Naive thymus-derived CD4-positive, alpha-beta T cell (primary cell): ENCODE measurements at regions not wholly inside any gene's neighbourhood (a gene's known extent, or its start where the extent isn't known, plus 50 kb on each side); places are given as distances from the start of the nearest gene placed in this dataset.

Experiments used
- ATAC-seq: fragments of 150-1000 bp; cut with Tn5 transposase; 2 replicates; pipeline ENCODE4 v1.10.0; 2021; ENCODE audit warnings: mild to moderate bottlenecking, moderate library complexity
- CTCF ChIA-PET: fragments of 350-600 bp; sonication (Branson Sonifier 250); formaldehyde crosslinking; loops from one replicate; lab custom pipeline; 2021; ENCODE audit warnings: antibody characterized with exemption; lab: Charles Lee
- POLR2A ChIA-PET: fragments of 350-600 bp; sonication (Branson Sonifier 250); formaldehyde crosslinking; loops from one replicate; lab custom pipeline; 2021; ENCODE audit warnings: antibody characterized with exemption, inconsistent platforms; lab: Charles Lee
- DNase-seq, 9 donors: peaks; one replicate each; pipeline versions ENCODE4 v3.0.0 to v3.0.0-alpha.2; 2020 to 2022; ENCODE audit warnings: mixed read lengths in 1 of 9
- H3K27ac ChIP-seq: one replicate; pipeline ENCODE4 v1.7.0; 2013; ENCODE audit warnings: mild to moderate bottlenecking, low read depth, low read length, moderate library complexity
- H3K27me3 ChIP-seq, 2 donors: one replicate each; pipeline ENCODE4 v1.7.0; 2013; ENCODE audit warnings: low read length in 2 of 2, mild to moderate bottlenecking in 2 of 2, moderate library complexity in 2 of 2; ENCODE audit not compliant: control insufficient read depth in 2 of 2, insufficient read depth in 2 of 2
- H3K36me3 ChIP-seq, 3 experiments: 1 replicate in 2 of 3; 2 replicates in 1 of 3; pipeline ENCODE4 v1.7.0; 2013; ENCODE audit warnings: low read length in 3 of 3, mild to moderate bottlenecking in 3 of 3, moderate library complexity in 1 of 3; ENCODE audit not compliant: insufficient read depth in 3 of 3, control insufficient read depth in 2 of 3
- H3K4me1 ChIP-seq, 2 donors: one replicate each; pipeline ENCODE4 v1.7.0; 2013; ENCODE audit warnings: low read length in 2 of 2, mild to moderate bottlenecking in 2 of 2, moderate library complexity in 1 of 2; ENCODE audit not compliant: control insufficient read depth in 2 of 2, insufficient read depth in 2 of 2
- H3K4me3 ChIP-seq: 2 replicates; pipeline ENCODE4 v1.7.0; 2013; ENCODE audit warnings: mild to moderate bottlenecking, low read length
- H3K9me3 ChIP-seq, 3 experiments: 1 replicate in 2 of 3; 2 replicates in 1 of 3; pipeline ENCODE4 v1.7.0; 2013; ENCODE audit warnings: low read length in 3 of 3; ENCODE audit not compliant: control insufficient read depth in 2 of 3
- H3K27ac Mint-ChIP-seq, 9 donors: one replicate each; pipeline ENCODE4 v1.8.0; 2020 to 2022; ENCODE audit warnings: mixed read lengths in 9 of 9, mild to moderate bottlenecking in 8 of 9, moderate library complexity in 5 of 9, inconsistent platforms in 2 of 9
- H3K27me3 Mint-ChIP-seq, 5 donors: one replicate each; pipeline ENCODE4 v1.8.0; 2021 to 2022; ENCODE audit warnings: mixed read lengths in 5 of 5, mild to moderate bottlenecking in 1 of 5
- H3K36me3 Mint-ChIP-seq, 5 donors: one replicate each; pipeline ENCODE4 v1.8.0; 2020 to 2022; ENCODE audit warnings: mixed read lengths in 5 of 5, mild to moderate bottlenecking in 3 of 5, inconsistent platforms in 1 of 5
- H3K4me1 Mint-ChIP-seq, 7 donors: one replicate each; pipeline ENCODE4 v1.8.0; 2020 to 2022; ENCODE audit warnings: mixed read lengths in 7 of 7, mild to moderate bottlenecking in 3 of 7, inconsistent platforms in 1 of 7
- H3K4me3 Mint-ChIP-seq, 10 donors: one replicate each; pipeline ENCODE4 v1.8.0; 2020 to 2022; ENCODE audit warnings: mild to moderate bottlenecking in 10 of 10, mixed read lengths in 10 of 10, moderate library complexity in 6 of 10, inconsistent platforms in 2 of 10
- H3K9me3 Mint-ChIP-seq, 11 donors: one replicate each; pipeline ENCODE4 v1.8.0; 2020 to 2022; ENCODE audit warnings: mixed read lengths in 11 of 11, mild to moderate bottlenecking in 4 of 11, inconsistent platforms in 1 of 11, moderate library complexity in 1 of 11
- intact Hi-C, 2 donors: fragments of 100-400 bp; cut with micrococcal nuclease; formaldehyde crosslinking; loops; one replicate each; pipeline ENCODE4 v1.15.1; 2023

DNA sequence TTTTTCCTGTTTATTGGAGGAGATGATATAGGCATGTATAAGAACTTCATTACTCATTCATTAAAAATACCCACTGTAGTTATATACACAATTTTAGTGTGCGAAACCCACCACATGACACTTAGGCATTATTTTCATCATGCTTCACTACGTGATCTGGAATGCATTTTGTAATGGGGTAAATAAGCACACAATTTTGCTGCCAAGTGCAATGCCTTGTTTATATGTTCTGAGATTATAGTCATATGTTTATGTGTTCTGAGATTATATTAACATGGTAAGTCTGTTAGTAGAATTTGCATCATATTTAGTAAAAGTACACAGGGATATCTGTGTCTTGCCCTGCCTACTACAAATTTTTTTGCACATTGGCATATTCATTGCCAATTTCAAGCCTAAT lies 1123.0 kb downstream of the LRFN5 start:
- CTCF ChIA-PET, result no interaction called here
- no peak overlapping the region for H3K27ac Mint-ChIP-seq
- Histone ChIP-seq H3K9me3 (no peaks in the 10 kb centered on the region), H3K36me3 (no peaks in the 10 kb centered on the region), H3K27me3 (no peaks in the 10 kb centered on the region), H3K27ac (no peak overlapping the region), H3K4me3 (no peak overlapping the region), H3K4me1 (no peaks in the 10 kb centered on the region)
- DNase-seq (no peak), ATAC-seq (no peak)
- POLR2A ChIA-PET, result no interaction called here
- H3K4me1 Mint-ChIP-seq, result no peaks in the 10 kb centered on the region
- intact Hi-C loops, result no loop called here
- no peaks in the 10 kb centered on the region for H3K27me3 Mint-ChIP-seq
- H3K36me3 Mint-ChIP-seq, result no peaks in the 10 kb centered on the region
- H3K4me3 Mint-ChIP-seq, result no peak overlapping the region
- peaks cover 0 to 20% (median 9%) of the 10 kb centered on the region in 11 donors for H3K9me3 Mint-ChIP-seq

- Mint-ChIP-seq H3K36me3 (no peaks in the 10 kb centered on the region), H3K27me3 (no peaks in the 10 kb centered on the region), H3K4me3 (no peak overlapping the region), H3K27ac (no peak overlapping the region), H3K4me1 (no peaks in the 10 kb centered on the region), H3K9me3 (peaks cover 0 to 14% (median 4%) of the 10 kb centered on the region in 11 donors)
- POLR2A ChIA-PET, result no interaction called here
- DNase-seq (no peak), ATAC-seq (no peak)
- Histone ChIP-seq H3K27me3 (no peaks in the 10 kb centered on the region), H3K9me3 (no peaks in the 10 kb centered on the region), H3K4me3 (no peak overlapping the region), H3K27ac (no peak overlapping the region), H3K36me3 (no peaks in the 10 kb centered on the region), H3K4me1 (no peaks in the 10 kb centered on the region)
- CTCF ChIA-PET, result no interaction called here
- intact Hi-C loops, result no loop called here
These were observed 1112.7 kb downstream of the LRFN5 start for GRCh38 chr14:42719391-42719790.

- ATAC-seq (no peak), DNase-seq (no peak)
- POLR2A ChIA-PET, result no interaction called here
- no peak overlapping the region for H3K4me3 Mint-ChIP-seq
- Histone ChIP-seq H3K27ac (no peak overlapping the region), H3K36me3 (no peaks in the 10 kb centered on the region), H3K4me3 (no peak overlapping the region), H3K9me3 (no peaks in the 10 kb centered on the region), H3K4me1 (no peaks in the 10 kb centered on the region), H3K27me3 (no peaks in the 10 kb centered on the region)
- H3K9me3 Mint-ChIP-seq, result peaks cover 0 to 16% (median 6%) of the 10 kb centered on the region in 11 donors
- CTCF ChIA-PET, result no interaction called here
- H3K4me1 Mint-ChIP-seq, result no peaks in the 10 kb centered on the region
- no peaks in the 10 kb centered on the region for H3K27me3 Mint-ChIP-seq
- H3K27ac Mint-ChIP-seq, result no peak overlapping the region
- no peaks in the 10 kb centered on the region for H3K36me3 Mint-ChIP-seq
- intact Hi-C loops, result no loop called here
These were observed 1108.6 kb downstream of the LRFN5 start for GRCh38 chr14:42715316-42715715.

DNA sequence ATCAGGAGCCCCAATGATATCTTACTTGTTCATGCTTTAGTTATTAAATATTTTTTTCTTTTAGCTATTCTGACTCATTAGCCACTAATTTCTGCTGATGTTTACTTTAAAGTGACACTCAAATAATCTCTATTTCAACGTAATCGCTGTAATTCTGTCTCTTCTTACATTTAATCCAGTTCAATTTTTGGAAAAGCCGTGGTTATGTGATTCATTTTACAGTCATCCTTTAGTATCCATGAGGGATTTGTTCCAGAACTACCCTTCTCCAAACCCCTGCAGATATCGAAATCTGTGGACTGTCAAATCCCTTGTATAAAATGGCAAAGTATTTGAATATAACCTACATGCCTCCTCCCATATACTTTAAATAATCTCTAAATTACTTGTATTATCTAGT lies 1103.4 kb downstream of the LRFN5 start:
- H3K4me3 Mint-ChIP-seq, result no peak overlapping the region
- Histone ChIP-seq H3K27me3 (no peaks in the 10 kb centered on the region), H3K4me1 (no peaks in the 10 kb centered on the region), H3K36me3 (no peaks in the 10 kb centered on the region), H3K4me3 (no peak overlapping the region), H3K27ac (no peak overlapping the region), H3K9me3 (no peaks in the 10 kb centered on the region)
- intact Hi-C loops, result no loop called here
- ATAC-seq (no peak), DNase-seq (no peak)
- ChIA-PET CTCF (no interaction called here), POLR2A (no interaction called here)
- H3K27ac Mint-ChIP-seq, result no peak overlapping the region
- H3K27me3 Mint-ChIP-seq, result no peaks in the 10 kb centered on the region
- no peaks in the 10 kb centered on the region for H3K36me3 Mint-ChIP-seq
- H3K9me3 Mint-ChIP-seq, result peaks cover 0 to 20% (median 5%) of the 10 kb centered on the region in 11 donors
- no peaks in the 10 kb centered on the region for H3K4me1 Mint-ChIP-seq

GRCh38 chr14:42703501-42703900 lies 1096.8 kb downstream of the LRFN5 start:
- Histone ChIP-seq H3K4me1 (no peaks in the 10 kb centered on the region), H3K27ac (no peak overlapping the region), H3K4me3 (no peak overlapping the region), H3K36me3 (no peaks in the 10 kb centered on the region), H3K27me3 (no peaks in the 10 kb centered on the region), H3K9me3 (no peaks in the 10 kb centered on the region)
- DNase-seq (no peak), ATAC-seq (no peak)
- intact Hi-C loops, result no loop called here
- Mint-ChIP-seq H3K27me3 (no peaks in the 10 kb centered on the region), H3K9me3 (peaks cover 0 to 14% (median 6%) of the 10 kb centered on the region in 11 donors), H3K36me3 (no peaks in the 10 kb centered on the region), H3K27ac (no peak overlapping the region), H3K4me3 (no peak overlapping the region), H3K4me1 (no peaks in the 10 kb centered on the region)
- ChIA-PET CTCF (no interaction called here), POLR2A (no interaction called here)

- no peak for DNase-seq
- Histone ChIP-seq H3K4me1 (no peaks in the 10 kb centered on the region), H3K36me3 (no peaks in the 10 kb centered on the region), H3K27me3 (no peaks in the 10 kb centered on the region), H3K4me3 (no peak overlapping the region), H3K27ac (no peak overlapping the region), H3K9me3 (no peaks in the 10 kb centered on the region)
- ATAC-seq, result no peak
- intact Hi-C loops, result no loop called here
- no peaks in the 10 kb centered on the region for H3K36me3 Mint-ChIP-seq
- no peaks in the 10 kb centered on the region for H3K27me3 Mint-ChIP-seq
- H3K4me3 Mint-ChIP-seq, result no peak overlapping the region
- no peaks in the 10 kb centered on the region for H3K4me1 Mint-ChIP-seq
- ChIA-PET CTCF (no interaction called here), POLR2A (no interaction called here)
- H3K27ac Mint-ChIP-seq, result no peak overlapping the region
- peaks cover 4 to 21% (median 9%) of the 10 kb centered on the region in 11 donors for H3K9me3 Mint-ChIP-seq
These were observed 1080.7 kb downstream of the LRFN5 start for GRCh38 chr14:42687421-42687820.

GRCh38 chr14:42683707-42684106 lies 1077.0 kb downstream of the LRFN5 start:
- H3K9me3 ChIP-seq, result no peaks in the 10 kb centered on the region
- CTCF ChIA-PET, result no interaction called here
- H3K9me3 Mint-ChIP-seq, result peaks cover 0 to 15% (median 5%) of the 10 kb centered on the region in 11 donors
- H3K4me1 ChIP-seq, result no peaks in the 10 kb centered on the region
- no peak overlapping the region for H3K4me3 ChIP-seq
- H3K4me3 Mint-ChIP-seq, result no peak overlapping the region
- H3K27ac Mint-ChIP-seq, result no peak overlapping the region
- H3K27me3 ChIP-seq, result no peaks in the 10 kb centered on the region
- intact Hi-C loops, result no loop called here
- POLR2A ChIA-PET, result no interaction called here
- no peaks in the 10 kb centered on the region for H3K27me3 Mint-ChIP-seq
- H3K36me3 ChIP-seq, result no peaks in the 10 kb centered on the region
- no peak for ATAC-seq
- DNase-seq, result no peak
- H3K4me1 Mint-ChIP-seq, result no peaks in the 10 kb centered on the region
- no peaks in the 10 kb centered on the region for H3K36me3 Mint-ChIP-seq
- H3K27ac ChIP-seq, result no peak overlapping the region
